NB4 (cell line): ENCODE measurements at regions not wholly inside any gene's neighbourhood (a gene's known extent, or its start where the extent isn't known, plus 50 kb on each side); places are given as distances from the start of the nearest gene placed in this dataset.

Source experiments
- DNase-seq: peaks from one replicate; pipeline ENCODE4 v3.0.0; 2010; ENCODE audit warnings: low read depth
- H3K4me3 ChIP-seq: one replicate; pipeline ENCODE4 v1.5.1; 2011; ENCODE audit warnings: mild to moderate bottlenecking, low read depth, low read length, moderate library complexity
- CTCF ChIP-seq: IDR thresholded peaks from one replicate; pipeline ENCODE4 v1.5.1; 2012; ENCODE audit warnings: low read depth, low read length
- MAX ChIP-seq: IDR thresholded peaks from 2 replicates; pipeline ENCODE4 v1.6.1; 2011; ENCODE audit warnings: low read depth, low read length
- MYC ChIP-seq: IDR thresholded peaks from 2 replicates; pipeline ENCODE4 v1.6.1; 2011; ENCODE audit warnings: low read depth, low read length
- POLR2A ChIP-seq: IDR thresholded peaks from 2 replicates; pipeline ENCODE4 v1.6.1; 2011; ENCODE audit warnings: mild to moderate bottlenecking; ENCODE audit not compliant: insufficient read length; ENCODE audit errors: extremely low read depth

- TF ChIP-seq MAX, result no peak
- TF ChIP-seq CTCF, result no peak
- no peak for TF ChIP-seq POLR2A
- TF ChIP-seq MYC, result no peak
- no peak overlapping the region for H3K4me3 ChIP-seq
Observed at GRCh38 chr1:209425959-209426358, 157.6 kb upstream of the CAMK1G start.

GRCh38 chr1:209427277-209427676 lies 156.2 kb upstream of the CAMK1G start:
- no peak overlapping the region for H3K4me3 ChIP-seq
- TF ChIP-seq MAX, result no peak
- TF ChIP-seq MYC, result no peak
- no peak for TF ChIP-seq CTCF
- TF ChIP-seq POLR2A, result no peak
- DNase-seq, result no peak

More at GRCh38 chr1:209425959-209426358, 157.6 kb upstream of the CAMK1G start:
- no peak for DNase-seq

DNA sequence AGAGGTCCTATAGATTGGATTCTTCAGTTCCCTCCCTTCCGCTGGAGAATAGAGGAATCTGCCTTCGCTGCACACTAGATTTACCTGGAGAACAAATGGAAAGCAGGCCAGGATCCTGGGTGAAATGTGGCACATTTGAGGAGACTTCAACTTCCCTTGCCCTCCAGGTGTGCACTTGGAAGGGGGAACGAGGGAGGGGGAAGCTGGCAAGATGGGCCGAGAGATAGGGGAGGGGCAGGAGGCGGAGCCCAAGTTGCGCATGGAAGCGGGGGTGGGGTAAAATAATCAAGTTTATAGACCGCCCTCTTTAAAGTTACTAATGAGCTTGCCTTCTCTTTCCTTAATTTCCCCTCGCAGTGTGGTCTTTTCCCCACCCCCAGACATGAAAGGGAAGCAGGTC lies 155.7 kb upstream of the CAMK1G start:
- DNase-seq, result no peak
- no peak for TF ChIP-seq POLR2A
- no peak for TF ChIP-seq CTCF
- TF ChIP-seq MAX, result no peak
- no peak for TF ChIP-seq MYC
- no peak overlapping the region for H3K4me3 ChIP-seq

DNA sequence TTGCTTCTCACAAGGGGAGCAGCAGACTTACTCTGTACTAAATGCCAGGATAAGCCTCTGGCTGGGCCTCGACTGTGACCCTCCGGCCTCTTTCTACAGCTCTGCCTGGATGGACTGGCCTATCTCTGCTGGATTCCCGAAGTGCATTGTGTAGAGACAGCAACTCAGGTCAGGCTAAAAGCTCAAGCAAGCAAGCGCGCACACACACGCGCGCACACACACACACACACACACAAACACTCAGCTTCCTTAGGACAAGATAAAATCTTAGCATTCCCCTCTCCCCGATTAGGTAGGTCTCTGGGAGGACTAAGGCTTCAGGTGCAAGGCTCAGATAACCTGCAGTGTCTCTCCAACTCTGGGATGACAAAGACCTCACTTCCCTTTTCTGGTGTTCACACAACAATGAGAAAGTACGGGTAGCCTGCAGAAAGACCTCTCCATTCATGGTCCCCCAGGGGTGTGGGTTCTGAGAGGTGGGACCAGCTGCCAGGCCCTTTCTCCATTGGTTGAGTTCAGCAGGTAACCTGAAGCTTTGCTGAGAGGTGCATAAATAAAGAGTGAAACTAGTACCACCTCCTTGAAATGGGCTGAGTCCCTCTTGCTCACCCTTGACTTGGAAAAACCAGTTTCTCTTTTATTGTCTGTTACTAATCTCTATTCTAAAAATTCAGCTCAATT lies 155.1 kb upstream of the CAMK1G start:
- TF ChIP-seq POLR2A, result no peak
- no peak overlapping the region for H3K4me3 ChIP-seq
- peak; percentile 2 for DNase-seq

- TF ChIP-seq MAX (no peak), CTCF (no peak)
- H3K4me3 ChIP-seq, result no peak overlapping the region
- no peak for DNase-seq
Observed at GRCh38 chr1:209429611-209430010, 153.9 kb upstream of the CAMK1G start.

DNA sequence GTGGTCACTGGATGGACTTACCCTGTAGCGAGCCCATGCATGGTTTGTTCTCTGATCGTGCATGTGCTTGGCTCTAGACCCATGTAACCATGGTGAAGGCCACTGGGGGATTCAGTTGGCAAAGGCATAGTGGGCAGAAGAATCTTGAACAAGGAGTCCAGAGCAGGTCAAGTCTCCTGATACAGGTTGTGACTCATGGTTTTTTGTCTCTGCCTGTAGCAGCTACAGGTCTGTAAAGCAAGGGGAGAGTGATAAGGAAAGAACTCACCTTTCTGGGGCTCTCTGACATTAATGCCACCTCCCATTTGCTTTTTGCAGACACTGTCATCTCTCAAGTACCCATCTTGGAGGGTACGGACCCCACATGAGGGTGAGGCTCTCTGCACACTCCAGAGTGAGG lies 153.4 kb upstream of the CAMK1G start:
- no peak for TF ChIP-seq MAX
- TF ChIP-seq MYC, result no peak
- no peak for TF ChIP-seq POLR2A
- TF ChIP-seq CTCF, result no peak
- H3K4me3 ChIP-seq, result no peak overlapping the region
- DNase-seq, result no peak
